ENCODE measurements at regions not wholly inside any gene's neighbourhood (a gene's known extent, or its start where the extent isn't known, plus 50 kb on each side); places are given as distances from the start of the nearest gene placed in this dataset.

GRCh38 chr4:181698221-181698620 lies 545.0 kb upstream of the TENM3 start:
- TF ChIP-seq CTCF (IDR thresholded peaks at IDR 0.05; ENCODE audit: insufficient read depth, low read depth, low read length) (no peak), EZH2 (IDR thresholded peaks at IDR 0.05; ENCODE audit: insufficient read depth, low read length) (no peak)
